Sigmoid colon (tissue), 4 donors: ENCODE measurements at regions not wholly inside any gene's neighbourhood (a gene's known extent, or its start where the extent isn't known, plus 50 kb on each side); places are given as distances from the start of the nearest gene placed in this dataset.

Experiments used
- POLR2A ChIP-seq, 2 donors: fragments of 450-650 bp; IDR thresholded peaks; one replicate each; pipeline ENCODE4 v1.6.1; 2016; ENCODE audit warnings: antibody characterized with exemption in 2 of 2, mild to moderate bottlenecking in 2 of 2, moderate library complexity in 2 of 2
- POLR2AphosphoS5 ChIP-seq, 4 donors: sonication (generic); formaldehyde crosslinking; IDR thresholded peaks; one replicate each; pipeline ENCODE4 v1.6.1; 2017; ENCODE audit warnings: antibody characterized with exemption in 4 of 4
- TF ChIP-seq, protein P1 (sequence below), 4 experiments: fragments of 450-650 bp in 3 of 4; fragments of 200-600 bp in 1 of 4; IDR thresholded peaks; one replicate each; pipeline ENCODE4 v1.5.1; 2016 to 2019; ENCODE audit warnings: antibody characterized with exemption in 4 of 4, mild to moderate bottlenecking in 3 of 4, moderate library complexity in 2 of 4

DNA sequence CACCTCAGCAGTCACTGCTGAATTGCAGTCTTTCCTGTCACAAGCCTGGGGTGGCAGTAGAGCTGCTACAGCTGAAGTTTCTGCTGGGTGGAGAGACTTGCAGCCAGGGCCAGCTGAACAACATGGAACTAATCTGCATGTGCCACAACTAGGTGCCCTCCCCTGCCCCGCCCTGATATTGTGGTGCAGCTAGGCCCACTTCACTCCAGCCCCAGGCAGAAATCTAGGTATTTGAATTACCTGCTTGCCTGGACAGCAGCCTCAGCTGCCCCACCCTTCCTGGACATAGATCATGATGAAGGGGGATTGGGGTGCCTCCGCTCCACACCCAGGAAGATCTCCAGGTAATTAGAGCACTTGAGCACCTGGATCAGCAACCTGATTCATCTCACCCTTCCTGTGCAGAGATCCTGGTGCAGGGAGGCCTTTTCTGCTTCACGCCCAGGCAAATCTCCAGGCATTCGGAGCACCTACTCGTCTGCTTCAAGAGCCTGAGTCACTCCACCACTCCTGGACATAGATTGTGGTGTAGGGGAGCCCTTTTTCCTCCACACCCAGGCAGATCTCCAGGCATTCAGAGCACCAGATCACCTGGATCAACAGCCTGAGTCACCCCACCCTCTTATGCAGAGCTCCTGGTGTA is 477.0 kb downstream of the SOX5 start:
- TF ChIP-seq, protein P1, sequence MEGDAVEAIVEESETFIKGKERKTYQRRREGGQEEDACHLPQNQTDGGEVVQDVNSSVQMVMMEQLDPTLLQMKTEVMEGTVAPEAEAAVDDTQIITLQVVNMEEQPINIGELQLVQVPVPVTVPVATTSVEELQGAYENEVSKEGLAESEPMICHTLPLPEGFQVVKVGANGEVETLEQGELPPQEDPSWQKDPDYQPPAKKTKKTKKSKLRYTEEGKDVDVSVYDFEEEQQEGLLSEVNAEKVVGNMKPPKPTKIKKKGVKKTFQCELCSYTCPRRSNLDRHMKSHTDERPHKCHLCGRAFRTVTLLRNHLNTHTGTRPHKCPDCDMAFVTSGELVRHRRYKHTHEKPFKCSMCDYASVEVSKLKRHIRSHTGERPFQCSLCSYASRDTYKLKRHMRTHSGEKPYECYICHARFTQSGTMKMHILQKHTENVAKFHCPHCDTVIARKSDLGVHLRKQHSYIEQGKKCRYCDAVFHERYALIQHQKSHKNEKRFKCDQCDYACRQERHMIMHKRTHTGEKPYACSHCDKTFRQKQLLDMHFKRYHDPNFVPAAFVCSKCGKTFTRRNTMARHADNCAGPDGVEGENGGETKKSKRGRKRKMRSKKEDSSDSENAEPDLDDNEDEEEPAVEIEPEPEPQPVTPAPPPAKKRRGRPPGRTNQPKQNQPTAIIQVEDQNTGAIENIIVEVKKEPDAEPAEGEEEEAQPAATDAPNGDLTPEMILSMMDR (IDR thresholded peaks at IDR 0.05), result no peak
- TF ChIP-seq POLR2A (IDR thresholded peaks at IDR 0.05), result no peak
- no peak for TF ChIP-seq POLR2AphosphoS5 (IDR thresholded peaks at IDR 0.05)
